WTC11 (cell line): ENCODE measurements at regions not wholly inside any gene's neighbourhood (a gene's known extent, or its start where the extent isn't known, plus 50 kb on each side); places are given as distances from the start of the nearest gene placed in this dataset.

Experiments used
- ATAC-seq: fragments of 200-7000 bp; cut with Tn5 transposase; 2 replicates; pipeline ENCODE4 v1.10.0; 2021; ENCODE audit warnings: mild to moderate bottlenecking, moderate library complexity
- CTCF ChIA-PET: fragments of 300-600 bp; sonication (Branson Sonifier 250); formaldehyde crosslinking; loops from one replicate; lab custom pipeline; 2021; ENCODE audit warnings: antibody characterized with exemption; lab: Charles Lee
- POLR2A ChIA-PET: fragments of 350-600 bp; sonication (Branson Sonifier 250); formaldehyde crosslinking; loops from one replicate; lab custom pipeline; 2021; ENCODE audit warnings: antibody characterized with exemption; lab: Charles Lee
- DNase-seq: peaks from one replicate; pipeline ENCODE4 v3.0.0; 2021; ENCODE audit warnings: low spot score
- H3K27ac Mint-ChIP-seq: 2 replicates; pipeline ENCODE4 v1.8.0; 2021; ENCODE audit warnings: mixed read lengths
- H3K27me3 Mint-ChIP-seq: 2 replicates; pipeline ENCODE4 v1.8.0; 2021; ENCODE audit warnings: low read depth, mild to moderate bottlenecking, moderate library complexity, mixed read lengths
- H3K36me3 Mint-ChIP-seq: 2 replicates; pipeline ENCODE4 v1.8.0; 2021; ENCODE audit warnings: mixed read lengths
- H3K4me1 Mint-ChIP-seq: 2 replicates; pipeline ENCODE4 v1.8.0; 2022; ENCODE audit warnings: mixed read lengths
- H3K4me3 Mint-ChIP-seq: 2 replicates; pipeline ENCODE4 v1.8.0; 2021; ENCODE audit warnings: mild to moderate bottlenecking, moderate library complexity, mixed read lengths
- H3K9me3 Mint-ChIP-seq: 2 replicates; pipeline ENCODE4 v1.8.0; 2021; ENCODE audit warnings: mixed read lengths
- ARID4B ChIP-seq: sonication (generic); formaldehyde crosslinking; IDR thresholded peaks from 2 replicates; pipeline ENCODE4 v1.8.0; 2023; ENCODE audit warnings: missing genetic modification reagents, mild to moderate bottlenecking, borderline replicate concordance
- ATF1 ChIP-seq: sonication (generic); formaldehyde crosslinking; IDR thresholded peaks from 2 replicates; pipeline ENCODE4 v1.8.1; 2023; ENCODE audit warnings: mild to moderate bottlenecking, moderate library complexity, missing genetic modification reagents
- CTCF ChIP-seq: fragments of 200-600 bp; IDR thresholded peaks from 2 replicates; pipeline ENCODE4 v1.8.0; 2022; ENCODE audit warnings: antibody characterized with exemption
- ESRRA ChIP-seq: sonication (generic); formaldehyde crosslinking; IDR thresholded peaks from 2 replicates; pipeline ENCODE4 v1.8.1; 2022; ENCODE audit warnings: mild to moderate bottlenecking, missing genetic modification reagents, borderline replicate concordance
- GRHL2 ChIP-seq: fragments of 250-450 bp; sonication (Bioruptor Pico); IDR thresholded peaks from 2 replicates; pipeline ENCODE4 v1.8.0; 2022; ENCODE audit warnings: mild to moderate bottlenecking, moderate library complexity; ENCODE audit not compliant: insufficient replicate concordance, severe bottlenecking
- HMGXB4 ChIP-seq: sonication (generic); formaldehyde crosslinking; IDR thresholded peaks from 2 replicates; pipeline ENCODE4 v1.8.1; 2023; ENCODE audit warnings: mild to moderate bottlenecking, moderate library complexity, missing genetic modification reagents
- JUN ChIP-seq: sonication (generic); formaldehyde crosslinking; IDR thresholded peaks from 2 replicates; pipeline ENCODE4 v1.8.0; 2023; ENCODE audit warnings: mild to moderate bottlenecking, missing genetic modification reagents
- KAT7 ChIP-seq: sonication (generic); formaldehyde crosslinking; IDR thresholded peaks from 2 replicates; pipeline ENCODE4 v1.8.1; 2023; ENCODE audit warnings: missing genetic modification reagents, mild to moderate bottlenecking, borderline replicate concordance
- NR2C2 ChIP-seq: sonication (generic); formaldehyde crosslinking; IDR thresholded peaks from 2 replicates; pipeline ENCODE4 v1.8.0; 2022; ENCODE audit warnings: mild to moderate bottlenecking, missing genetic modification reagents
- OVOL2 ChIP-seq: fragments of 250-450 bp; sonication (Bioruptor Pico); IDR thresholded peaks from 2 replicates; pipeline ENCODE4 v1.9.0; 2021; ENCODE audit warnings: mild to moderate bottlenecking, borderline replicate concordance
- PRDM15 ChIP-seq: sonication (generic); formaldehyde crosslinking; IDR thresholded peaks from 2 replicates; pipeline ENCODE4 v1.8.0; 2022; ENCODE audit warnings: missing genetic modification reagents
- SP1 ChIP-seq: sonication (generic); formaldehyde crosslinking; conservative IDR thresholded peaks from 2 replicates; pipeline ENCODE4 v1.8.1; 2022; ENCODE audit warnings: missing genetic modification reagents
- TCF7 ChIP-seq: sonication (generic); formaldehyde crosslinking; IDR thresholded peaks from 2 replicates; pipeline ENCODE4 v1.8.0; 2022; ENCODE audit warnings: mild to moderate bottlenecking, low read depth, missing genetic modification reagents, moderate library complexity
- TEAD1 ChIP-seq: sonication (generic); formaldehyde crosslinking; IDR thresholded peaks from 2 replicates; pipeline ENCODE4 v1.8.0; 2022; ENCODE audit warnings: mild to moderate bottlenecking, missing genetic modification reagents
- ZNF219 ChIP-seq: sonication (generic); formaldehyde crosslinking; IDR thresholded peaks from 2 replicates; pipeline ENCODE4 v1.8.0; 2023; ENCODE audit warnings: missing genetic modification reagents, mild to moderate bottlenecking, borderline replicate concordance
- ZNF281 ChIP-seq: sonication (generic); formaldehyde crosslinking; IDR thresholded peaks from 2 replicates; pipeline ENCODE4 v1.8.0; 2023; ENCODE audit warnings: mild to moderate bottlenecking, missing genetic modification reagents
- ZNF317 ChIP-seq: sonication (generic); formaldehyde crosslinking; IDR thresholded peaks from 2 replicates; pipeline ENCODE4 v1.8.1; 2023; ENCODE audit warnings: low read depth, mild to moderate bottlenecking, moderate library complexity, missing genetic modification reagents, borderline replicate concordance
- TF ChIP-seq, protein P1 (sequence below): sonication (generic); formaldehyde crosslinking; IDR thresholded peaks from 2 replicates; pipeline ENCODE4 v1.8.0; 2022; ENCODE audit warnings: mild to moderate bottlenecking, missing genetic modification reagents

DNA sequence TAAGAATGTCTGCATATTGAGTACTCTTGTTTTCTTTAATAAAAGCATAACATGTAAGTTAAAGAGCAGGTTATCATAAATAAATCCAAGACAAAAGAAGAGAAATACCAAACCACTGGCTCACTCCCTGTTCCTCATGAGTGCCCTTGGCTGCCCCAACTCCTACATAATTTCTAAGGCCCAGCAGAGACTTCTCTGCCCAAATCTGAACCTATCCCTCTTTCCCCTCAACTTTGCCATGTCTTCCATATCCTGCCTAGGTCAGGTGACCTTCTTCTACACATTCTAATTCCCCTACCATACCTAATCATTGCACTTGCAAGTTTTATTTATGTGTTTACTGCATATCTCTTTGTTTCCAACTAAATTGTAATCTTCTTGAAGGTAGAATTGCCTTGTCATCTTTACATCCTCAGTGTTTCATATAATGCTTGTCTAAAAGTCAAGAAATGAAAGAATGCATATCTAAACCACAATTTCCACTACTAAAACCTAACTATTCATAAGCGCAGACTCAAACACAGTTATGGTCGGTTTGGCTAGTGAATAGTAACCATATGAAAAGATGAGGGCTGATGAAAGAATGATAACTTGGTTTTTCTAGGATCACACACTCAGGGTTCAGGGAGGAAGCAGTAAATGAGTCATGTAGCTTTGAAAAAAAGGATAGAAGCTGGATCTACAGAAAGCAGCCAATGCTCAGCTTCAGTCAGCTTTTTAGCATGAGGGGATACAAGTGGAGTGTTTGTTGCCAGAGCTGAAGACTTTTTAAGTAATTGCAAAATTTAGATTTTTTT is 53.3 kb upstream of the EYA4 start (continued):
- TF ChIP-seq PRDM15 (CRISPR knock-in tag): no peak
- TF ChIP-seq ARID4B (CRISPR knock-in tag): no peak
- TF ChIP-seq JUN: no peak
- no peak for TF ChIP-seq ZNF281 (CRISPR knock-in tag)
- TF ChIP-seq TEAD1 (CRISPR knock-in tag): no peak
- no peak for TF ChIP-seq ZNF317 (CRISPR knock-in tag)

DNA sequence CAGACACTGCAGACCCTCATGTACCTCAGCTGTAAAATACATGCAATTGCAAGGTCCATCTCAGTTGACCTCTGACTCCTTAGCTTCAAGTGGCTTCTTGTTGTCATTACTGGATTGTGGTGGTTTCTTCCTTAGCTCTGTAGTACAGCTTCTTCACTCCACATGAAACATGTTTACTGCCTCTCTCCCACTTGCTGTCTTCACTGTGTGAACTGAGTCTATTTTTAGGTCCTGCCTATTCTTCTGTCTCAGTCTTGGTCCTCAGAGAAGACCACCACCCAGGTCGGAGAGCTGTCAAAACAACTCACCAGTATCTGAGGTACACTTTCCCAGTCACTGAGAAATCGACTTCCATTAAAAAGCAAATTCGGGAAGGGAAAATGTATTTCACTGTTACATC is 50.2 kb upstream of the EYA4 start:
- CTCF ChIA-PET: interaction anchor here (1.4 kb wide), 1 partner anchor 122 kb away, joined by 3 read pairs; no protein-coding TSS in a partner anchor
- no peak for DNase-seq
- H3K27me3 Mint-ChIP-seq: no peaks in the 10 kb centered on the region
- peaks cover 39% of the 10 kb centered on the region for H3K4me1 Mint-ChIP-seq
- POLR2A ChIA-PET: no interaction called here
- ATAC-seq: no peak
- H3K9me3 Mint-ChIP-seq: peaks cover 15% of the 10 kb centered on the region
- H3K4me3 Mint-ChIP-seq: no peak overlapping the region
- H3K36me3 Mint-ChIP-seq: peaks cover 5% of the 10 kb centered on the region; the same call in 1 of the 2 replicates
- H3K27ac Mint-ChIP-seq: peak overlapping the region; percentile 25; the same call in 1 of the 2 replicates
- no peak for TF ChIP-seq KAT7
- TF ChIP-seq, protein P1, sequence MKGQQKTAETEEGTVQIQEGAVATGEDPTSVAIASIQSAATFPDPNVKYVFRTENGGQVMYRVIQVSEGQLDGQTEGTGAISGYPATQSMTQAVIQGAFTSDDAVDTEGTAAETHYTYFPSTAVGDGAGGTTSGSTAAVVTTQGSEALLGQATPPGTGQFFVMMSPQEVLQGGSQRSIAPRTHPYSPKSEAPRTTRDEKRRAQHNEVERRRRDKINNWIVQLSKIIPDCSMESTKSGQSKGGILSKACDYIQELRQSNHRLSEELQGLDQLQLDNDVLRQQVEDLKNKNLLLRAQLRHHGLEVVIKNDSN (CRISPR knock-in tag): no peak
- TF ChIP-seq HMGXB4 (CRISPR knock-in tag): no peak
- TF ChIP-seq ESRRA (CRISPR knock-in tag): no peak
- TF ChIP-seq CTCF: no peak
- TF ChIP-seq OVOL2 (CRISPR knock-in tag): no peak
- TF ChIP-seq SP1 (CRISPR knock-in tag): no peak
- no peak for TF ChIP-seq TCF7
- no peak for TF ChIP-seq ZNF317 (CRISPR knock-in tag)
- no peak for TF ChIP-seq ATF1 (CRISPR knock-in tag)
- no peak for TF ChIP-seq ZNF219 (CRISPR knock-in tag)
- no peak for TF ChIP-seq NR2C2 (CRISPR knock-in tag)
- no peak for TF ChIP-seq GRHL2 (CRISPR knock-in tag)
